Activated CD4-positive, alpha-beta T cell treated with anti-CD3 and anti-CD28 coated beads, Interleukin-2, amount 50 U/mL, for 1 hour (primary cell): ENCODE measurements at regions not wholly inside any gene's neighbourhood (a gene's known extent, or its start where the extent isn't known, plus 50 kb on each side); places are given as distances from the start of the nearest gene placed in this dataset.

Source experiments
- DNase-seq: peaks from one replicate; pipeline ENCODE4 v3.0.0-alpha.2; 2020

DNA sequence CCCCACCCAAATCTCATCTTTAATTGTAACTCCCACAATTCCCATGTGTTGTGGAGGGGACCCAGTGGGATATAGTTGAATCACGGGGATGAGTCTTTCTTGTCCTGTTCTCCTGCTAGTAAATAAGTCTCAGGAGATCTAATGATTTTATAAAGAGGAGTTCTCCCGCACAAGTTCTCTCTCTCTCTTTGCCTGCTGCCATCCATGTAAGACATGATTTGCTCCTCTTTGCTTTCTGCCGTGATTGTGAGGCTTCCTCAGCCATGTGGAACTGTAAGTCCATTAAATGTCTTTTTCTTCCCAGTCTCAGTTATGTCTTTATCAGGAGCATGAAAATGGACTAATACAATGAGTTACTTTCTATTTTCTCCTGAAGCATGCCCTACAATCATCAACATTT lies 1158.5 kb downstream of the CDH18 start:
- no peak for DNase-seq

DNA sequence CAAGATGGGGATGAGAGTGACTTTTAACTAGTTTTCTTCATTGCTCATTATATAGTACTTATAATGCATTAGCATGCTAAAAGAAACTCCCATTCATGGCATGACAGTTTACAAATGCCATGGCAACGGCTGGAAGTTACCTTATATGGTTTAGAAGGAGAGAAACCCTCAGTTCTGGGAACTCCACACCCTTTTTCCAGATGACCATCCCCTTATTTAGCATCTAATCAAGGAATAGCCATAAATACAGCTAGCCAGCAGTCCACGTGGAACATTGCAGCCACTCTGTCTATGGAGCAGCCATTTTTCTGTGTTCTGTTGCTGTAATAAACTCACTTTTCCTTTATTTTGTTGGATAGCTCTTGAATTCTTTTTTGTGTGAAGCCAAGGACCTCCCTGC lies 1137.8 kb downstream of the CDH18 start:
- no peak for DNase-seq

DNA sequence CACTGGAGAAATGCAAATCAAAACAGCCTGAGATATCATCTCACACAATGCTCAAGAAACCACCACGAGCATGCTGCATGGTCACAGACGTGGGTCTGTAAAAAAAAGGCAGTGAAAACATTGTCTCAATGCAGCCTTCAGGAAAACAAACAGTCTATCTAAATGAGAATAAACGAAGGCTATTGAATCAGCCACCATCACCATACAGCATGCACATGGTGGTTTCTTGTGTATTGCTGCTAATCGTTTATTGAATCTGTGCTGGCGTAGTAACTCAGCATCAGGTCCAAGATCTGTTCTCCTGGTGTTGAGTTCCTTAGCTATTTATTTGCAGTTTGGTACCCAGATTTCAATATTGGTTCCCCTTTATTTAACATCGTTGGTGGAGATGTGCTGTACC lies 1115.0 kb downstream of the CDH18 start:
- no peak for DNase-seq

DNA sequence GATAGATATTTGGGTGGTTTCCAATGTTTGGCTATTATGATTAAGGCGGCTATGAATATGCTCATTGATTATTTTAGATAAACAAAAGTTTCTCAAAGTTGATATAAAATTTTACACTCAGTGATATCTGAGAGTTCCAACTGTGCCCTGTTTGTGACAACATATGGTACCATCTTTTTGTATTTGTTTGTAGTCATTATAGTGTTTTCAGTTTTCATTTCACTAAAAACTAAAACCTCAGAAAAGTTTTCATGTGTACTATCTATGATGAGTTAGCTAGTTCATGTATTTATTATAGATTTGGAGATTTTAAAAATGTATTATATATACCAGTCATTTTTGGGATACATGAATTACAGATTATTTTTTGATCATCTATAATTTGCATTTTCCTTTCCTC lies 1111.4 kb downstream of the CDH18 start:
- no peak for DNase-seq

DNA sequence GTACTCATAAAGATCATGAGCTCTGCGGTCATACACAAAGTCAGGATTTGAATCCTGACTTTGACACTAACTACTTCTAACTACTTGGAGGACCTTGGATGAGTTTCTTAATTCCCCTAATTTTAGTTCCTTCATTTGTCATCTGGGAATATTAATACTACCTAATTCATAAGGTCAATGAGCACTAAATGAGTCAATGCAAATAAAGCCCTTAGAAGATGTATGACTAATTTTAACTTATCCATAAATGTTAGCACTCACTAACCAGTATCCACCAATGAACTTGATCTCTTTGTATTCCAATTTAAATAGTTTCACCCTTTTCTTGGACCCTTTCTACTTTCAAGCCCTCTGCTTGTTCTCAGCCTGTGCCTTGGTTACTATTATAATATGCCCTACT lies 1106.4 kb downstream of the CDH18 start:
- no peak for DNase-seq

DNA sequence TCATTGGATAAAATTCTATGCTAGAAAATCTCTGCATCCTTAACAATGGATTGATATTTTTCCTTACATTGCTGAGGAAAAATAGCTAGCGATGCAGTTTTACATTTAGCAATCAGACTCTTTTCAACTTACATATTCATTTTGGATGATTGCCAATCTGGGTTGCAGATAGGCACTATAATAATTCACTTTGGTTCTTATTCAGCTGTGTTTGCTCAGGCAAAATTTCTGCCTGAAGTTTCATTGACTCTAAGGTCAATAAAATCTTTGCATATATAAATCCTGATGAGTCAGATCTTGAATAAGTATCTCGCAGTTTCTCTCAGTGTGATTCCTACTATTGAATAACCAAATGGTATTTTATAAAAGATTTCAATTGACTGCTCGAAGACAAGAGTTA lies 1105.8 kb downstream of the CDH18 start:
- no peak for DNase-seq

DNA sequence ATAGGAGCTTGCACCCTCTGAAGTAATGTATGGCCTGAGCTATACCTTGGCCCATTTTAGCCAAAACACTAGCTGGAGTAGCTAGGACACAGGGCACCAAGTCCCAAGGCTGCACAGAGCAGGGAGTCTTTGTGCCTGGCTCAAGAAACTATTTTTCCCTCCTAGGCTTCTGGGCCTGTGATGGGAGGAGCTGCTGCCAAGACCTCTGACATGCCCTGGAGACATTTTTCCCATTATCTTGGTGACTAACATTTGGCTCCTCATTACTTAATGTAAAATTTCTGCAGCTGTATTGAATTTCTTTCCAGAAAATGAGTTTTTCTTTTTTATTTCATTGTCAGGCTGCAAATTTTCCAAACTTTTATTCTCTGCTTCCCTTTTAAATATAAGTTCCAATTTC lies 1099.2 kb downstream of the CDH18 start:
- DNase-seq, result no peak

DNA sequence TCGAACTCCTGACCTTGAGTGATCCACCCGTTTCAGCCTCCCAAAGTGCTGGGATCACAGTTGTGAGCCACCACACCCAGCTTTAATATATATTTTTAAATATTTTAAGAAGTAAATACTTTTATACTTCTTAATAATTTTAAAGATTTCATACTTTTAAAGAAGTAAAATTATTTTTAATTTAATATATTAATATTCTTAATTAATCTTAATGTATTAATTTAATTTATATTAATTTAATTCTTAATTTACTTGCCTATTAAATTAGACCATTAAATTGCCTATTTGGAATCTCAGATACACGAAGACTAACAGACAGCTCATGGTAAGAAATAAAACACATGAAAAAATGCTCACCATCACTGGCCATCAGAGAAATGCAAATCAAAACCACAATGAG lies 1087.4 kb downstream of the CDH18 start:
- no peak for DNase-seq

DNA sequence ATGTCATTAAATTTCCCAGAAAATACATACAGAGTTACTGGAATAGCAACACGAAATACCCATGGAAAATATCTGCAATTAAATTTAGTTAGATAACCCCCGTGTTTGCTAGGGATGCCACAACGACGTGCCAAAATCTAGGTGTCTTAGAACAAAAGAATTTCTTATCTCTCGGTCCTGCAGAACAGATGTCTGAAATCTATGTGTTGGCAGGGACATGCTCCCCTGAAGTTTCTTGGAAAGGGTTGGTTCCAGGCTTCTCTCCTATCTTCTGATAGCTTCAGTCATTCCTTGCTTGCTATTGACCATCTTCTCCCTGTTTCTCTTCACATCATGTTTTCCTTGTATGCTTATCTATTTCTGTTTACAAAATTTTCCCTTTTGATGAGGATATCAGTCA lies 1067.0 kb downstream of the CDH18 start:
- no peak for DNase-seq

DNA sequence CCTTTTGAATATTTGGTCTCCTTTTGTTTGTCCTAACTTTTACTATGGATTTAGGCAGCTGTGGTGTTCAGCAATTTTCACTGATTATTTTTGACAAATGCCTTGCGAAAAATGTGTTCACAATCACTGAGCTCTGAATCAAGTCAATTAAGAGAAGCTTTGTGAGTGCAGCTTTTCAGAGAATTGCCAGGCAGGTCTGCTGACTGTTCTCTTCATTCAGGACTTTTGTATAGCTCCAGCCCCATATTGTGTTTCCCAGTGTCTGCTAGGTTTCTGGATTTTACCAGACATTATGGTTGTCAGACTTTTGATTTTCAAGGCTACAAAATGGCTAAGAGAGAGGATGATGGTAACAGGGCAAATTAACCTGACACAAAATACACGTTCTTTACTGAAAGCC lies 1055.9 kb downstream of the CDH18 start:
- no peak for DNase-seq

DNA sequence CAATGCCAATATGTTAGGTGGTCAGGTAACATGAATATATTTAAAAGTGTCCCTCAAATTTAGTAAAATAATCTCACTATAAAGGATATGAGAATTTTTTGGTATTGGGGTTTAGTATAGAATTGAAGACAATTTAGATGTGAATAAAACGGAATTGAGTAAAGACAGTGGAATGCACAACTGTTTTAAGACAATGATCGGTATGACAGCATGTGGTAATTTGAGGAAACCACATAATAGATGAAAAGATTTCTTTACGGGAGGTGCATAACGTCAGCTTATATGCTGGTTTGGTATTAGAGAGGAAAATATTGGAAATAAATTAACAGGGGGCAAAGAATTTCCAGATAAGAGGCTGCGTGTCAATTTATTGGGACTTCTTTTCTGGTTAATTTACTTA lies 1043.2 kb downstream of the CDH18 start:
- no peak for DNase-seq

DNA sequence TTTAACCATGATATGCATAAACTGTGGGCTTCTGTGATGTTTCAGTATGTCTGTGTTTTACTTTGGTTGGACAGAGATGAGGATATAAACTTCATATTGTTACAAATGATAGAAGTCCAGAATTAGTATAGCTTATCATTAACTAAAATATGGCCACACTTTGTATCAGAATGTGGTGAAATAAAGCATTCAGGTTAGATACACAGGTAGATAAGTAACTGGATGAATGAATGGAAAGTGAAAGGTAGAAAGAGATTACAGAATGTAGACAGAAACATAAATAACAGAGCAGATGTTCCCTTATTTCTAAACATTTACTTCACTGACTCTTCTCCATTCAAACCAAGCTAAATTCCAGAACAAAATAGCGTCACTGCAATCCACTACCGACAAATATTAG lies 1033.8 kb downstream of the CDH18 start:
- no peak for DNase-seq

DNA sequence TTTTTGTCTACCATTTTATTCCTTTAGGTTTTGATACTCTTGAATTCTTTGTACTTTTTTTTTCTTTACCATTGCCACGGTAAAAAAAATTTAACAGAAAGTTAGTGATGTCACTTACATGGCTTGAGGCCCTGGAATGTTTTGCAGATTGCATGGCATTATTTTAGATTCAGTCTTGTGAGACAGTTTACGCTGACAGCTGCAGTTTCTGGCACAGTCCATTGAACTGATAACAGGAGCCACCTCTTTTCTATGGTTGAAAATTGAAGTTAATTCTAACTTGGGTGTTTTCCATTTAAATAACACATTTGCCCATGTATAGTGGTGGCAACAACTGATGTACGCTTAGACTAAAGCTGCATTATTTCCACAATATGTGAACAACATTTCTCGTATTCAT lies 1028.5 kb downstream of the CDH18 start:
- DNase-seq, result no peak

DNA sequence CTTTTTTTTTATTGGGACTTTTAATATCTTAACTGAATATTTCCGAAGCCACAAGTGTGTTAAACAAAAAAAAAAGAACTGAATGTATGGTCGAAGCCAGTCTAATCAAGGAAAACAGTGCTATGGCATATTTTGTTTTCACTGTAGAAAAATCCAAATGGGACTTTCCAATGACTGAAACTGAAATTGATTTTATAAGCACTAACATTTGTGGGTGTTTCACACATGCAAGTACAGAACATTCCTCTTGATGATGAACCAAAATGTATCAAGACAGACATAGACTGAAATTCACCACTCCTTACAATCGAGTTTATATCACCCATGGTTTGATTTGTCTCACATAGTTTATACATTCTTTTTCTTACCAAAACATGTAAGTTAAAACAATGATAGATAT lies 1026.8 kb downstream of the CDH18 start:
- DNase-seq, result no peak

DNA sequence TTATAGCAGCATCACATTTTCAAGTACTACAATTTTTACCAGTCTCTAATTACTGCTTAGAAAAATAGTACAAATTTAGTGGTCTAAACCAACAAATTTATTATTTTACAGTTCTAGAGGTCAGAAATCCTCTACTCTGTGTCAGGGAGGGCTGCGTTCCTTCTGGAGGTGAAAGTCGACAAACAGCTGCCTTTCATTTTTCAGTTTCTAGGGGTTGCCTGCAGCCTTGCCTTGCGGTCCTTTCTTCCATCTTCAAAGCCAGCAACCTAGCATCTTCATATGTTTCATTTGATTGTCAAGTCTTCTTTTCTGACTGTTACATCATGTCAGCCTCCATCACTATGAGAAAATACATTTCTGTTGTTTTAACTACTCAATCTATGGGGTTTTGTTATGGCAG lies 1022.1 kb downstream of the CDH18 start:
- DNase-seq, result no peak

DNA sequence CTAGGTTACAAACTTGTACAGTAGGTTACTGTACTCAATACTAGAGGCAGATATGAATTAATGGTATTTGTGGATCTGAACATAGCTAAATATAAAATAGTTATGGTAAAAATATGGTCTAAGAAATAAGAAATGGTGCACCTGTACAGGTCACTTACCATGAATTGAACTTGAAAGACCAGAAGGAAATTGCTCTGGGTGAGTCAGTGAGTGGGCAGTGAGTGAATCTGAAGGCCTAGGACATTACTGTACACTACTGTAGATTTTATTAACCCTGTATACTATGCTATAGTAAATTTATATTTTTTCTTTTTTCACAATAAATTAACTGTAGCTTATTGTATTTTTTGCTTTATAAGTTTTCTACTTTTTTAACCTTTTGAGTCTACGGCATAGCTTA lies 1020.4 kb downstream of the CDH18 start:
- DNase-seq, result no peak

DNA sequence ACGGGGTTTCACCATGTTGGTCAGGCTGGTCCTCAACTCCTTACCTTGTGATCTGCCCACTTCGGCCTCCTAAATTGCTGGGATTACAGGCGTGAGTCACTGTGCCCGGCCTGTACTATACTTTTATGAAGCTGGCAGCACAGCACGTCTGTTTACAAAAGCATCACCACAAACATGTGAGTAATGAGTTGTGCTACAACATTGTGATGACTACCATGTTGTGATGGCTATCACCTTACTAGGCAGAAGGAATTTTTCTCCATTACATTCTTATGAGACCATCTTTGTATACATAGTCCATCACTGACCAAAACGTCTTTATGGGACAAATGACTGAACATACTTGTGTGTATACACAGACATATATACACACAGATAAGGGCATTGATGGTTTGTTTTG lies 1019.0 kb downstream of the CDH18 start:
- DNase-seq, result no peak

DNA sequence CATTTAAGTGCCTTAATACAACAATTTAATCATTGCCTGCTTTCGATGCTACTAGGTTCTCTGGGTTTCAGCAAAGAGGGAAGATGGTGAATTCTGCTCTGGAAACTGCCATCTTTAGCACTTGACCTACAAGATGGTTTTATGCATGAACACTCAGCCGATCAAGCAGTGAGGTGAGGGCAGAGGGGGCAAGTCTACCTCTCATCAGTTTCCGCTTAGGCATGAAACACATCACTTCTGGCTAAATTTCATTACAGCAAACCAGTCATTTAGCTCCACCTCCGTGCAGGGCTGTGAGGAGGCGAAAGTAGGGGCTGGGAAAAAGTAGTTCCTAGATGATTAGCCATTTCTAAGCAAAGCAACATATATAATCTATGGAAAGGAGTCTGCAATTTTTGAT lies 1018.0 kb downstream of the CDH18 start:
- no peak for DNase-seq

DNA sequence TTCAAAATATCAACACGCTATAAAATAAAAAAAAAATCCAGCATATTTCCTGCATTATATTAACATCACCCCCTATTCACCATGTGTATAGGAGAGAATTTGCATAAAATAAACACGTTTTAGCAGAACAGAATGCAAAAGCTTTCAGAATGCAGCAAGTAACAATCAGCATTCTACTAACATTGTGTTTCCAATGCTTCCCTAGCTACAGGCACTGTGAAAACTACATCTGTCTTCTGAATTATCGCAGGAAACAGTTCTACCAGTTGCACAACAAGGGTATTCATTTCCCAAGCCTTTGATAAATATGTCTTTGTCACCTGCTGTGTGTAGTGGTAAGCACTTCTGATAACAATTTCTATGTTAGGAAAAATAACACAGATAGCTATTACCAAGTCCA lies 1015.8 kb downstream of the CDH18 start:
- no peak for DNase-seq

DNA sequence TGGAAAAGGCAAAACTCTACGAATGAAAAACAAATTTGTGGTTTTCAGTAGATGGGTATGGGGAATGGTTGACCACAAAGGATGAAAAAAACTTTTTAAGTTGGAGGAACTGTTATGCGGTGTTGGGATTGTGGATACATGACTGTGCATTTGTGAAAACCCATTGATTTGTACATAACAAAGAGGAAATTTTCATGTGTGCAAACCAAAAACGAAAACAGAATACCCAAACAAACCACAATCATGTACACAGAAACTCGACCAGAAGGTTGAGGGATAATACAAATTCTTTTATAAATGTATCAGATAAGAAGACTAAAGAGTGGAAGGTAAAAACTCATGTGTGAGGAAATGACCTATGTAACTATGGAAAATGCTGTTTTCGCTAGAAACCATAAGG lies 1012.4 kb downstream of the CDH18 start:
- no peak for DNase-seq

DNA sequence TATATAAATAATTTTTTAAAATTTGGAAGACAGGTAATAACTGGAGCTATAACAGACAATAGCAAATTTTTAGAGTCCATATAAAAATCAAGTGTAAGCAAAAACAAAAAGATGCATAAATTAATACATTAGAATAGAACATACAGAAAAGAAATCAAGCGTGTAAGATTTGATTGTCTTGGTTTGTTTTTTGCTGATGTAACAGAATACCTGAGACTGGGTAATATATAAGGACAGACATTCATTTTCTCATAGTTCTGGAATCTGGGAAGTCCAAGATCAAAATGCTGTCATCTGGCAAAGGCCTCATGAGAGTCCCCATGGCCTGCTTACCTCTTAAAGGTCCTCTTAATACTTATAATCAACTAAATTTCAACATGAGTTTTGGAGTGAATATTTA lies 1010.1 kb downstream of the CDH18 start:
- DNase-seq, result no peak

DNA sequence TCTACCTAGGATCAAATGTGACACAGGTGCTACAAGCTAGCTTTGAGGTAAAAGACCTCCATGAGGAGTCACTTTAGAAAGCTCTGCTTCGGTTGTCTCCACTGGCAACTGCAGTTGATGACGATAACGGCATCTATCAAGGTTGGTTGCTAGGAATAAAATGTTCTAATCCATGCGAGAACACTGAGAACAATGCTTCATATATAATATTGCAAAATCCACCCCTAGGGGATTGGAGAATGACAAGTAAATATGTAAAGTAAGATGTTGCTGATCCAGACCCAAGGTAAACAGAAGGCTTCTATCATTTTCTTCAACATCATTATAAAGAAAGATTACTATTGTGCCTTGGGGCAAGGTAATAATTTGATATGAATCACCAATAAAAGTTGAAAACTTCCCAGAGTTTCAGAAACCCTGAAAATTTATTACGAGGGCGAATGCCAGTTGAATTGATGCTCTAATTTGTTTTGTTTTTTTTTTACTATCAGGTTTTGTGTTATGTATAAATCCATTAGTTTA lies 1003.4 kb downstream of the CDH18 start:
- no peak for DNase-seq

DNA sequence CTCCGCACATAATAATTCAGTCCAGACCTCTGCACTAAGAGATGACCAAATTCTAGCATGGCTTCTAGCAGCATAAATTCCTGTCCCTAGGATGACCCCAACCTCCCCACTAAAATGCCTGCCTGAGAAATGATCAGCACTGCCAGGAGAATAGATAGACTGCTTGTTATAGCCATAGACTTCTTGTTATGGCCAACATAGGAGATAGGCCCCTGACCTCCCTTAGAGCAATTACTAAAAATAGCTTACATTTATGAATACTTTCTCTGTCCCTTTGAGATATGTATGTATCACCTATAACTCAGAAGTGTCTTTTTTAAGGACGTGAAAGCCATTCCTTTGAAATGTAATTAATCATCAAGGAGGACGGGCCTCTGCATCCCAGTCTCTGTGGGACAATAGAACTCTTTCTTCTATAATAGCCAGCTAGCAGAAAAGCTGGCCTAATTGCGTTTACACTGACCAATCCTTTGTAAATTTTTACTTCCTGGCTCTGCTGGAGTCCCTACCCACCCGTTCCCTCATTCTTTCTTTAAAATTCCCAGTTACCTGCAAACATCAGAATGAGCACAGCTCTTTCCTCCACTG lies 1002.7 kb downstream of the CDH18 start:
- DNase-seq, result no peak

DNA sequence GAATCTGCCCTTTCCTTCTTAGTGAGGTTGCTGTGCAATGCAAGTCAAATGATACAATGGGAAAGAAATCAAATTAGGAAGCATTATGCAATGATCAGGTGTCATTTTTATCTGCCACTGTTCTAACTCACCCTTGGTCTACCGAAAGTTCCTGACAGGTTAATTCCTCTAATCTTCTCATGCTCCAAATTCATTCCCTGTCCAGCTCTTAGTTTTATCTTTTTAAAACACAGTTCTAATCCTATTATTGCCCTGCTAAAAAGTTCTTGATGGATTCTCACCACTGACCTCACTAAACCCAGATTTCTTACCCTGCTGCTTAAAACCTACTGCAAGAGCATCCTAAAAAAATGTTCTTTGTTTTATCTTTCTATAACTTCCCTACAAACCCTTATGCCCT lies 1000.9 kb downstream of the CDH18 start:
- DNase-seq, result no peak

DNA sequence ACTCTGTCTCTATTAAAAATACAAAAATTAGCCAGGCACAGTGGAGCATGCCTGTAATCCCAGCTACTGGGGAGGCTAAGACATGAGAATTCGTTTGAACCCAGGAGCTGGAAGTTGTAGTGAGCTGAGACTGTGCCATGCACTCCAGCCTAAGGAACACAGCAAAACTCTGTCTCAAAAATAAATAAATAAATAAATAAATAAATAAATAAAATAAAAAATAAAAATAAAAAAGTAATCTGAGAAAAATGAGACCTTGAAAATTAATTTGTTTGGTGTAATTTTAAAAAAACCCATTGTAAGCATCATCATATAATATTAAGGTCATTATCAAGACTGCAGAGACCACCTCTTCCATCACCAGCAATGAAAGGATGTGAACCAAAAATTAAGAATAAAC lies 997.1 kb downstream of the CDH18 start:
- no peak for DNase-seq

DNA sequence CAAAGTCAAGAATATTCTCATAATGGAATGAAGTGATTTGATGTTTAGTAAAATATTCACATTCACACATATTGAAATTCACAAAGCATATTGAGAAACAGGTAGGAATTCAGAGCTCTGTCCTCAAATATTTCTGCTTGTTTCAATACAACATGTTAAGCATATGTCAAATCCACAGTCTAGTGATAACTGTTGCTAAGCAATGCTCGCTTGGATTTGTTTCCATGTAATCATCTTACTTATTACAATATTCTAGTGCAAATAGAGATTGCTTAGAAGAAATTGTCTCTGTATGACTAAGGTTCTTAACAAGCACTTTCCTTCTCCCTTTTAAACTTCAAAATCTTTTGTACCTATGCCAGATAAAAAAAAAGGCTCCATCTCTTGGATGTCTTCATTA lies 995.7 kb downstream of the CDH18 start:
- no peak for DNase-seq
